ENCODE measurements at regions not wholly inside any gene's neighbourhood (a gene's known extent, or its start where the extent isn't known, plus 50 kb on each side); places are given as distances from the start of the nearest gene placed in this dataset.

DNA sequence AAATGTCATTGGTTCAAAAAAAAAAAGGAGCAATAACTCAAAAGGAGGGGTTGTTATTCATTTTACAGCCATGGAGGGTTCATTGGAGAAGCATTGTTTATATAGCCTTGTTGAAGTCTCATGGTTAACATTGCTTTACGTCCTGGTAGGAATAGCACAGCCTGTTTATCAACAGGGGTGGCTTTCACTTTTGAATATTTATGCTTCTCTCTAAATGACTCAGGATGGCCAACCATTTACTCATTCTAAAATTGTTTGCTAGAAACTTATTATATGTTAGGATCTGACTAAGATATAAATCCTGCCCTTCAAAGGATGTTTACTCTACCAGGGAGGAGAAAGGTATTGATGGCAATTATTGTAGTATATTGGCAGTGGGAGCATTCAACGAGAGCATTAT is 534.1 kb upstream of the GALNTL6 start:
- Mint-ChIP-seq H3K27me3 (ENCODE audit: insufficient read depth) (no peaks in the 10 kb centered on the region), H3K36me3 (ENCODE audit: low read depth) (no peaks in the 10 kb centered on the region), H3K4me3 (no peak overlapping the region), H3K27ac (no peak overlapping the region), H3K9me3 (peaks cover 39% of the 10 kb centered on the region), H3K4me1 (ENCODE audit: low read depth) (no peaks in the 10 kb centered on the region)
- TF ChIP-seq, protein P1, sequence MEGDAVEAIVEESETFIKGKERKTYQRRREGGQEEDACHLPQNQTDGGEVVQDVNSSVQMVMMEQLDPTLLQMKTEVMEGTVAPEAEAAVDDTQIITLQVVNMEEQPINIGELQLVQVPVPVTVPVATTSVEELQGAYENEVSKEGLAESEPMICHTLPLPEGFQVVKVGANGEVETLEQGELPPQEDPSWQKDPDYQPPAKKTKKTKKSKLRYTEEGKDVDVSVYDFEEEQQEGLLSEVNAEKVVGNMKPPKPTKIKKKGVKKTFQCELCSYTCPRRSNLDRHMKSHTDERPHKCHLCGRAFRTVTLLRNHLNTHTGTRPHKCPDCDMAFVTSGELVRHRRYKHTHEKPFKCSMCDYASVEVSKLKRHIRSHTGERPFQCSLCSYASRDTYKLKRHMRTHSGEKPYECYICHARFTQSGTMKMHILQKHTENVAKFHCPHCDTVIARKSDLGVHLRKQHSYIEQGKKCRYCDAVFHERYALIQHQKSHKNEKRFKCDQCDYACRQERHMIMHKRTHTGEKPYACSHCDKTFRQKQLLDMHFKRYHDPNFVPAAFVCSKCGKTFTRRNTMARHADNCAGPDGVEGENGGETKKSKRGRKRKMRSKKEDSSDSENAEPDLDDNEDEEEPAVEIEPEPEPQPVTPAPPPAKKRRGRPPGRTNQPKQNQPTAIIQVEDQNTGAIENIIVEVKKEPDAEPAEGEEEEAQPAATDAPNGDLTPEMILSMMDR (IDR thresholded peaks at IDR 0.05), result no peak
- no peak for DNase-seq

GRCh38 chr4:171266671-171267070 is 546.5 kb upstream of the GALNTL6 start:
- DNase-seq, result no peak
- no peak overlapping the region for H3K4me3 Mint-ChIP-seq
- H3K27me3 Mint-ChIP-seq (ENCODE audit: insufficient read depth), result no peaks in the 10 kb centered on the region
- no peak overlapping the region for H3K27ac Mint-ChIP-seq
- no peaks in the 10 kb centered on the region for H3K4me1 Mint-ChIP-seq (ENCODE audit: low read depth)
- peaks cover 8% of the 10 kb centered on the region for H3K9me3 Mint-ChIP-seq
- TF ChIP-seq, protein P1 (IDR thresholded peaks at IDR 0.05), result no peak
- H3K36me3 Mint-ChIP-seq (ENCODE audit: low read depth), result no peaks in the 10 kb centered on the region; the same call in 1 of the 2 replicates

DNA sequence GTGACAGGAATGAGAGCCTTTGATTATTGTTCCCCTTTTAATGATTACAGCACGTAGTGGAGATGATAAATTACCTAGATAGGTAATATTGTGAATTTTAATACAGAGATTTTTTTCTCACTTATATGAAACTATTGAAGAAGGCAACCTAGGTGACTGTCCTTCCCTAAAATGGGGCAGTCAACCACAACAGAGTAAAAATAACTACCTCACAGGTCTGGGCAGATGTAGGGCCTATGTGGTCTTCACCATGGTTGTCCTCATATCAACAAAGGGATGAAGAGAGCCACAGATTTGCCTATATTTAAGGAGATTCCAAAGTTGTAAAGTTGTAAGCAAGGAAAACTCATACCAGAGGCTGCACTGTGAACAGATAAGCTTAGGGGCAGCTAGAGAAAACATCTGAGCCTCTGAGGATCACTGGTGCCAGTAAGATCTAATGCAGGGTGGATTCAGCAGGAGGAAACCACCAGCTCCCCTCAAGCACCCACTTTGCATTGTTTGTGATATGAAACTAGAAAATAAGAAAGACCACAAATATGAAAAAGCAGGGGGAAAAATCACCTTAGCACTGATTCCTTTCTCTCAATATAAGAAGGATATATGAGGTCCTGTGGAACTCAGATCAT is 547.9 kb upstream of the GALNTL6 start:
- TF ChIP-seq, protein P1 (IDR thresholded peaks at IDR 0.05), result no peak
- Mint-ChIP-seq H3K4me3 (no peak overlapping the region), H3K4me1 (ENCODE audit: low read depth) (no peaks in the 10 kb centered on the region), H3K27ac (no peak overlapping the region), H3K36me3 (ENCODE audit: low read depth) (no peaks in the 10 kb centered on the region; the same call in 1 of the 2 replicates), H3K9me3 (peaks cover 14% of the 10 kb centered on the region), H3K27me3 (ENCODE audit: insufficient read depth) (no peaks in the 10 kb centered on the region)
- DNase-seq, result no peak

GRCh38 chr4:171256223-171256622 is 557.0 kb upstream of the GALNTL6 start:
- peaks cover 30% of the 10 kb centered on the region for H3K9me3 Mint-ChIP-seq
- TF ChIP-seq, protein P1 (IDR thresholded peaks at IDR 0.05), result no peak
- DNase-seq, result no peak
- H3K27ac Mint-ChIP-seq, result no peak overlapping the region
- H3K27me3 Mint-ChIP-seq (ENCODE audit: insufficient read depth), result no peaks in the 10 kb centered on the region
- no peaks in the 10 kb centered on the region for H3K36me3 Mint-ChIP-seq (ENCODE audit: low read depth)
- H3K4me1 Mint-ChIP-seq (ENCODE audit: low read depth), result no peaks in the 10 kb centered on the region
- H3K4me3 Mint-ChIP-seq, result no peak overlapping the region

DNA sequence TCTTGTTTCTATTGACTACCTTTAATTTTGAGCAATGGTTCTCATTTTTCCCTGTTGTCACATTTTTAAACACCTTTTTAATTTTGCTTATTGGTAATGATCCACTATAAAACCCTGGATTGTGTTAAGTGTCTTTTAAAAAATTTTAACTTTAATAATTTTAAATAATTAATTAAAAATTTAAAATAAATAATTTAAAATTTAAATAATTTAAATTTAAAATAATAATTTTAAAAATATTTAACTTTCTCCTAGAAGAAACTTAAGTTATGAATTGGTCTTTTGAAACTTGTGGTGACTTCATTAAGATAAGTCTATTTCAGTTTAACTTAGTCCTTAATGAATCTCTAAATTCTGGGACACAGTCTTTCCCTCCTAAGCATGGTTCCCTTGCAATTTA is 566.3 kb upstream of the GALNTL6 start:
- peaks cover 44% of the 10 kb centered on the region for H3K9me3 Mint-ChIP-seq
- no peak for DNase-seq
- H3K27me3 Mint-ChIP-seq (ENCODE audit: insufficient read depth), result no peaks in the 10 kb centered on the region
- H3K36me3 Mint-ChIP-seq (ENCODE audit: low read depth), result no peaks in the 10 kb centered on the region
- TF ChIP-seq, protein P1 (IDR thresholded peaks at IDR 0.05), result no peak
- H3K4me3 Mint-ChIP-seq, result no peak overlapping the region
- H3K4me1 Mint-ChIP-seq (ENCODE audit: low read depth), result no peaks in the 10 kb centered on the region
- no peak overlapping the region for H3K27ac Mint-ChIP-seq

Measured in HFFc6 (cell line).